ENCODE measurements at regions not wholly inside any gene's neighbourhood (a gene's known extent, or its start where the extent isn't known, plus 50 kb on each side); places are given as distances from the start of the nearest gene placed in this dataset.

GRCh38 chr10:36026081-36026480 lies 384.0 kb upstream of the FZD8 start:
- H3K9me3 ChIP-seq (ENCODE audit: low read depth, low read length, poor library complexity, severe bottlenecking): no peaks in the 10 kb centered on the region
- H3K4me3 ChIP-seq (ENCODE audit: low read depth, low read length, poor library complexity, severe bottlenecking): no peak overlapping the region
- TF ChIP-seq EZH2 (IDR thresholded peaks at IDR 0.05; ENCODE audit: borderline replicate concordance, low read depth, low read length, poor library complexity, severe bottlenecking): no peak
- no peak for TF ChIP-seq CTCF (conservative IDR thresholded peaks at IDR 0.05; ENCODE audit: low read depth, low read length)
- H3K27me3 ChIP-seq (replicated peaks; ENCODE audit: insufficient read depth, low read depth, low read length, poor library complexity): no peaks in the 10 kb centered on the region
- POLR2A ChIA-PET (ENCODE audit: low non-redundant PET): no interaction called here
- DNase-seq (ENCODE audit: low spot score): no peak
- intact Hi-C loops (cut with micrococcal nuclease; ENCODE audit: unreplicated experiment): no loop called here
- H3K27ac ChIP-seq (ENCODE audit: low read depth, low read length, poor library complexity, severe bottlenecking): no peak overlapping the region
- H3K4me1 ChIP-seq (ENCODE audit: insufficient read depth, low read length, poor library complexity, severe bottlenecking): no peaks in the 10 kb centered on the region
- CTCF ChIA-PET: no interaction called here
- H3K36me3 ChIP-seq (ENCODE audit: insufficient read depth, low read length, poor library complexity, severe bottlenecking): no peaks in the 10 kb centered on the region
- BruUV-seq (replicated peaks): no TSS peak

GRCh38 chr10:36023939-36024338 lies 381.8 kb upstream of the FZD8 start:
- ChIA-PET CTCF (no interaction called here), POLR2A (ENCODE audit: low non-redundant PET) (no interaction called here)
- intact Hi-C loops (cut with micrococcal nuclease; ENCODE audit: unreplicated experiment): no loop called here
- H3K4me3 ChIP-seq (ENCODE audit: low read depth, low read length, poor library complexity, severe bottlenecking): no peak overlapping the region
- no peaks in the 10 kb centered on the region for H3K36me3 ChIP-seq (ENCODE audit: insufficient read depth, low read length, poor library complexity, severe bottlenecking)
- no peak overlapping the region for H3K27ac ChIP-seq (ENCODE audit: low read depth, low read length, poor library complexity, severe bottlenecking)
- no peaks in the 10 kb centered on the region for H3K9me3 ChIP-seq (ENCODE audit: low read depth, low read length, poor library complexity, severe bottlenecking)
- no TSS peak for BruUV-seq (replicated peaks)
- H3K4me1 ChIP-seq (ENCODE audit: insufficient read depth, low read length, poor library complexity, severe bottlenecking): no peaks in the 10 kb centered on the region
- TF ChIP-seq CTCF (conservative IDR thresholded peaks at IDR 0.05; ENCODE audit: low read depth, low read length) (no peak), EZH2 (IDR thresholded peaks at IDR 0.05; ENCODE audit: borderline replicate concordance, low read depth, low read length, poor library complexity, severe bottlenecking) (no peak)
- no peaks in the 10 kb centered on the region for H3K27me3 ChIP-seq (replicated peaks; ENCODE audit: insufficient read depth, low read depth, low read length, poor library complexity)
- peak; percentile 69 for DNase-seq (ENCODE audit: low spot score)

- no peak overlapping the region for H3K27ac ChIP-seq (ENCODE audit: low read depth, low read length, poor library complexity, severe bottlenecking)
- DNase-seq (ENCODE audit: low spot score): no peak
- intact Hi-C loops (cut with micrococcal nuclease; ENCODE audit: unreplicated experiment): no loop called here
- no peaks in the 10 kb centered on the region for H3K36me3 ChIP-seq (ENCODE audit: insufficient read depth, low read length, poor library complexity, severe bottlenecking)
- TF ChIP-seq EZH2 (IDR thresholded peaks at IDR 0.05; ENCODE audit: borderline replicate concordance, low read depth, low read length, poor library complexity, severe bottlenecking): no peak
- TF ChIP-seq CTCF (conservative IDR thresholded peaks at IDR 0.05; ENCODE audit: low read depth, low read length): no peak
- no peaks in the 10 kb centered on the region for H3K27me3 ChIP-seq (replicated peaks; ENCODE audit: insufficient read depth, low read depth, low read length, poor library complexity)
- ChIA-PET CTCF (no interaction called here), POLR2A (ENCODE audit: low non-redundant PET) (interaction anchor here (0.6 kb wide), 1 partner anchor 228 kb away, joined by 3 read pairs; no protein-coding TSS in a partner anchor)
- no peaks in the 10 kb centered on the region for H3K4me1 ChIP-seq (ENCODE audit: insufficient read depth, low read length, poor library complexity, severe bottlenecking)
- BruUV-seq (replicated peaks): no TSS peak
- H3K4me3 ChIP-seq (ENCODE audit: low read depth, low read length, poor library complexity, severe bottlenecking): no peak overlapping the region
- no peaks in the 10 kb centered on the region for H3K9me3 ChIP-seq (ENCODE audit: low read depth, low read length, poor library complexity, severe bottlenecking)
Observed at GRCh38 chr10:36021096-36021495, 379.0 kb upstream of the FZD8 start.

Measured in A673 (cell line).